Right atrium auricular region (tissue), 2 donors: ENCODE measurements at regions not wholly inside any gene's neighbourhood (a gene's known extent, or its start where the extent isn't known, plus 50 kb on each side); places are given as distances from the start of the nearest gene placed in this dataset.

Experiments used
- DNase-seq: peaks from one replicate; pipeline ENCODE4 v3.0.0-alpha.2; 2019; ENCODE audit warnings: low spot score
- H3K27ac ChIP-seq, 2 donors: fragments of 200-600 bp; sonication (generic); 1 replicate in 1 of 2; 2 replicates in 1 of 2; pipeline ENCODE4 v1.5.1; 2016 to 2019
- H3K27me3 ChIP-seq, 2 donors: fragments of 200-600 bp; sonication (generic); one replicate each; pipeline versions ENCODE4 v1.5.1 to v1.6.0; 2017 to 2019
- H3K36me3 ChIP-seq: fragments of 200-600 bp; sonication (generic); one replicate; pipeline ENCODE4 v1.5.1; 2016
- H3K4me1 ChIP-seq, 2 donors: fragments of 200-600 bp; sonication (generic); one replicate each; pipeline versions ENCODE4 v1.5.1 to v1.6.0; 2017 to 2019
- H3K4me3 ChIP-seq, 2 donors: fragments of 200-600 bp; sonication (generic); 1 replicate in 1 of 2; 2 replicates in 1 of 2; pipeline ENCODE4 v1.5.1; 2017 to 2019; ENCODE audit warnings: mild to moderate bottlenecking in 1 of 2, moderate library complexity in 1 of 2
- H3K9me3 ChIP-seq, 2 donors: fragments of 200-600 bp; sonication (generic); one replicate each; pipeline ENCODE4 v1.5.1; 2019
- TF ChIP-seq, protein P1 (sequence below), 2 donors: fragments of 200-600 bp; sonication (generic); IDR thresholded peaks; one replicate each; pipeline ENCODE4 v1.5.1; 2019; ENCODE audit warnings: antibody characterized with exemption in 2 of 2

GRCh38 chr20:6502999-6503398 is 264.5 kb upstream of the BMP2 start:
- no peak for DNase-seq
- Histone ChIP-seq H3K27ac (no peak overlapping the region), H3K36me3 (no peaks in the 10 kb centered on the region), H3K4me3 (no peak overlapping the region), H3K9me3 (no peaks in the 10 kb centered on the region), H3K27me3 (no peaks in the 10 kb centered on the region), H3K4me1 (peaks cover 0 to 8% of the 10 kb centered on the region in 2 donors)
- TF ChIP-seq, protein P1, sequence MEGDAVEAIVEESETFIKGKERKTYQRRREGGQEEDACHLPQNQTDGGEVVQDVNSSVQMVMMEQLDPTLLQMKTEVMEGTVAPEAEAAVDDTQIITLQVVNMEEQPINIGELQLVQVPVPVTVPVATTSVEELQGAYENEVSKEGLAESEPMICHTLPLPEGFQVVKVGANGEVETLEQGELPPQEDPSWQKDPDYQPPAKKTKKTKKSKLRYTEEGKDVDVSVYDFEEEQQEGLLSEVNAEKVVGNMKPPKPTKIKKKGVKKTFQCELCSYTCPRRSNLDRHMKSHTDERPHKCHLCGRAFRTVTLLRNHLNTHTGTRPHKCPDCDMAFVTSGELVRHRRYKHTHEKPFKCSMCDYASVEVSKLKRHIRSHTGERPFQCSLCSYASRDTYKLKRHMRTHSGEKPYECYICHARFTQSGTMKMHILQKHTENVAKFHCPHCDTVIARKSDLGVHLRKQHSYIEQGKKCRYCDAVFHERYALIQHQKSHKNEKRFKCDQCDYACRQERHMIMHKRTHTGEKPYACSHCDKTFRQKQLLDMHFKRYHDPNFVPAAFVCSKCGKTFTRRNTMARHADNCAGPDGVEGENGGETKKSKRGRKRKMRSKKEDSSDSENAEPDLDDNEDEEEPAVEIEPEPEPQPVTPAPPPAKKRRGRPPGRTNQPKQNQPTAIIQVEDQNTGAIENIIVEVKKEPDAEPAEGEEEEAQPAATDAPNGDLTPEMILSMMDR (IDR thresholded peaks at IDR 0.05): no peak

DNA sequence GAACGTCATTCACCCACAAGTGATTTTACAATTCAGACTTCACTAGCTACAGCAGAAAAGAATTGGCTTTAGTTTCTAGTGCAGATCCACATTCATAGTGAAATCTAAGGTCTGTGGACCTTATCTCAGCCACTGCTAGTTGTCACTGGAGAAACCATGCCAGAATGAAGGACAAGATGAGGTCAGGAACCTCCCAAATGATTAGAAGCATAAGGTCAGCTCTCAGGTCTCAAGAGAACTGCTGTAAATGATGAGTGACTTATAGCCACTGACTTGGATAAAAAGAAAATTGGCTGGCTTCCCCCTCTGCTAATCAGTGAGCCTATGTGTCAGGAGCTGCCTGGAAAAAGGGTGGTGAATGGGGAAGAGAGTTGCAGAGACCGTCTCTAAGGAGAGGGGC is 265.3 kb upstream of the BMP2 start:
- TF ChIP-seq, protein P1 (IDR thresholded peaks at IDR 0.05): no peak
- Histone ChIP-seq H3K36me3 (no peaks in the 10 kb centered on the region), H3K9me3 (no peaks in the 10 kb centered on the region), H3K27ac (no peak overlapping the region), H3K4me3 (no peak overlapping the region), H3K27me3 (no peaks in the 10 kb centered on the region), H3K4me1 (peaks cover 0 to 8% of the 10 kb centered on the region in 2 donors)
- DNase-seq: no peak

- peaks cover 0 to 8% of the 10 kb centered on the region in 2 donors for H3K4me1 ChIP-seq
- H3K27ac ChIP-seq: no peak overlapping the region
- no peaks in the 10 kb centered on the region for H3K36me3 ChIP-seq
- TF ChIP-seq, protein P1 (IDR thresholded peaks at IDR 0.05): no peak
- no peak for DNase-seq
- H3K9me3 ChIP-seq: no peaks in the 10 kb centered on the region
- no peak overlapping the region for H3K4me3 ChIP-seq
- H3K27me3 ChIP-seq: no peaks in the 10 kb centered on the region
Measured at GRCh38 chr20:6501061-6501460, 266.4 kb upstream of the BMP2 start.

DNA sequence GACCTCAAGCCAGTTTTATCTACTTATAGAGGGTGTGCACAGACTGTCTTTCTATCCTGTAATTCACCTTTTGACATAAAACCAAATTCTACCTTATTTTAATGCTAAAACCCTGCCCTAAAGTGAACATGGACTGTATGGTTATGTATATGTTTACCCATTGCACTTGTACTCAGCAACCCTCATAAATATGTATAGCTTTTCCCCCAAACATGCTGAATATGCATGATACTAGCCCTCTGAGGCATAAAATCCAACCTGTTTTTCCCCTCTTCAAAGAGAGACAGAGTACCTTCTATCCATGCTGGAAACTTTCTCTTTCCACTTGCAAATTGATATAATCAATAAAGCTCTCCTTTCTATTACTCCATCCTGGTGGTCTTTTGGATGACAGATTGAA is 267.9 kb upstream of the BMP2 start:
- DNase-seq: no peak
- Histone ChIP-seq H3K27ac (no peak overlapping the region), H3K9me3 (no peaks in the 10 kb centered on the region), H3K27me3 (no peaks in the 10 kb centered on the region), H3K4me3 (no peak overlapping the region), H3K4me1 (peaks cover 0 to 8% of the 10 kb centered on the region in 2 donors), H3K36me3 (no peaks in the 10 kb centered on the region)
- TF ChIP-seq, protein P1 (IDR thresholded peaks at IDR 0.05): no peak

DNA sequence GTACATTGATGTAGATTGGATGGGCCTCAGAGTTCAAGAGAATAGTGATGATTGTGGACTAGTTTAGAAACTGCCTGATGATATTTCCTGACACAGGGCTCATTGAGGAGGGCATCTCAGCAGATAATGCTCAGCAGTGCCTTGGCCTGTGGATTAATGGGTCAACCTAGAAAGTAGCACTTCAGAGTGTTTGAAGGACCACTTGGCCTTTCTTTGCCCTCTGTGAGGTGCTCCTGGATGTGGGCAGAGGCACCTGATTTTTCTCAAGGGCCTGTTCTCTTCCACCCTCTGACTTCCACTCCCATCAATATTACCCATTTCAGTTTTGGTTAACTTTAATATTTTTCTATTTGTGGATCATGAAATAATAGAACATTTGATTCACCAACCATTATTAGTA is 270.6 kb upstream of the BMP2 start:
- Histone ChIP-seq H3K9me3 (no peaks in the 10 kb centered on the region), H3K27ac (no peak overlapping the region), H3K36me3 (no peaks in the 10 kb centered on the region), H3K4me3 (no peak overlapping the region), H3K4me1 (no peaks in the 10 kb centered on the region), H3K27me3 (no peaks in the 10 kb centered on the region)
- no peak for DNase-seq
- TF ChIP-seq, protein P1 (IDR thresholded peaks at IDR 0.05): no peak

- TF ChIP-seq, protein P1 (IDR thresholded peaks at IDR 0.05): no peak
- no peak overlapping the region for H3K27ac ChIP-seq
- no peaks in the 10 kb centered on the region for H3K27me3 ChIP-seq
- H3K4me3 ChIP-seq: no peak overlapping the region
- H3K36me3 ChIP-seq: no peaks in the 10 kb centered on the region
- DNase-seq: no peak
- no peaks in the 10 kb centered on the region for H3K9me3 ChIP-seq
- H3K4me1 ChIP-seq: no peaks in the 10 kb centered on the region
Measured at GRCh38 chr20:6495907-6496306, 271.6 kb upstream of the BMP2 start.
